ENCODE measurements at regions not wholly inside any gene's neighbourhood (a gene's known extent, or its start where the extent isn't known, plus 50 kb on each side); places are given as distances from the start of the nearest gene placed in this dataset.
A peak's percentile ranks its signal among the peaks of the same experiment; 100 is the strongest.

DNA sequence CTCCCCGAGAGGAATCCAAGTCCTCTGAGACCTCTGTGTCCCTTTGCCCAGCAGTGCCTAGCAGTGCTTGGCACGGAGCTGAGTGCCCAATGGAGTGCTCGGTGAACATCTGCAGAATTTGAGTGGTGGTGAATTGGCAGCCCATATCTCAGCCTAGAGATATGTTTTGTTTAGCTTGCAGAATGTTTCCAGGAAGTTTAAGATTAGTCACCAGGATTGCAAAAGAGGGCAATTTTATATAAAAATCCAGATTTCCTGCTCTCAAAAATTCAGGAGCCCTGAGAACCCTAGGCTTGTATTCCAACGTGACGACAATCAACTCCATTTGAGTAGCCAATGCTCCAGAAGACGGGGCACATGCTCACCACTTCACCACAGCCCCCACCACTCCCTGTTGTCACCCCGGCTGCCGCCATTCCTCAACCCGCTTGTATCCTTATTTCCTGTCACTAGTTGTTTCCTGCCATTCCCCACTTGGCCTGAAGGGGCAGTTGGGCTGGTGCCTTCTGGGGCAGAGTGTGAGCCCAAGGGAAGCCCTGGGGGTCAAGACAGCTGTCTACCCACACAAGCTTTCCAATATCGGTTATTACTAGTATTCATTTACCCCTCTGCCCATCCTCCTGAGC, 116.9 kb downstream of the EFNB1 start:
- Histone ChIP-seq H4K20me1 (ENCODE audit: insufficient read depth, low read length) (no peaks in the 10 kb centered on the region), H3K9ac (ENCODE audit: low read depth, low read length) (no peak overlapping the region), H2AFZ (replicated peaks; ENCODE audit: low read length, poor library complexity) (peak overlapping the region; percentile 50), H3K18ac (ENCODE audit: low read depth, low read length) (no peak overlapping the region; the same call in 1 of the 2 replicates), H3K9me1 (ENCODE audit: insufficient read depth, low read length) (peaks cover 3% of the 10 kb centered on the region; the same call in 1 of the 2 replicates), H3K27ac (ENCODE audit: insufficient read depth, low read length) (peak overlapping the region; percentile 21; the same call in 1 of the 2 replicates), H2BK120ac (ENCODE audit: low read depth, low read length) (peak overlapping the region; percentile 35; the same call in 1 of the 2 replicates), H3K27me3 (ENCODE audit: control insufficient read depth, insufficient read depth, low read length) (peaks cover 11% of the 10 kb centered on the region; the same call in 1 of the 2 replicates), H3K23ac (ENCODE audit: low read depth, low read length) (no peak overlapping the region), H3K36me3 (ENCODE audit: control insufficient read depth, insufficient read depth, low read length) (no peaks in the 10 kb centered on the region), H3K4me3 (ENCODE audit: insufficient read depth, low read depth, low read length) (no peak overlapping the region), H4K8ac (ENCODE audit: low read depth in 2 of 2, low read length in 2 of 2) (peak overlapping the region in 1 of 2 experiments; percentile 16; a peak in 2 of 4 replicates), H2BK15ac (ENCODE audit: low read depth, low read length) (0 out of 3 replicates have a peak overlapping the region, but pooled peaks have one; percentile 21), H4K5ac (ENCODE audit: low read depth, low read length) (no peak overlapping the region; the same call in 1 of the 2 replicates), H3K4ac (ENCODE audit: low read depth, low read length) (0 out of 2 replicates have a peak overlapping the region, but pooled peaks have one; percentile 25), H2AK5ac (ENCODE audit: low read depth, low read length) (no peak overlapping the region; the same call in 1 of the 2 replicates), H3K56ac (ENCODE audit: extremely low read depth, insufficient read depth, low read length) (no peak overlapping the region), H4K91ac (ENCODE audit: insufficient read depth, low read depth, low read length) (peak overlapping the region; percentile 8; the same call in 1 of the 2 replicates), H3K79me1 (ENCODE audit: low read depth in 1 of 2, low read length in 2 of 2) (no peaks in the 10 kb centered on the region), H2AK9ac (replicated peaks; ENCODE audit: low read depth, low read length, poor library complexity) (peak overlapping the region; percentile 25), H2BK20ac (ENCODE audit: low read depth, low read length) (0 out of 2 replicates have a peak overlapping the region, but pooled peaks have one; percentile 16), H3K4me2 (ENCODE audit: low read depth, low read length) (no peak overlapping the region), H3K9me3 (ENCODE audit: control insufficient read depth, insufficient read depth, low read length) (no peaks in the 10 kb centered on the region), H3K14ac (replicated peaks; ENCODE audit: low read depth, low read length) (no peak overlapping the region), H3K4me1 (ENCODE audit: control insufficient read depth, insufficient read depth, low read length) (peaks cover 3% of the 10 kb centered on the region; the same call in 1 of the 2 replicates), H2BK5ac (ENCODE audit: low read depth, low read length, poor library complexity, severe bottlenecking) (no peak overlapping the region)
- in situ Hi-C loops (cut with MboI; ENCODE audit: low sequenced_read_pairs) (no loop called here), intact Hi-C loops (cut with micrococcal nuclease) (no loop called here), dilution Hi-C loops (cut with HindIII; ENCODE audit: low sequenced_read_pairs, unreplicated experiment) (no loop called here)
- TF ChIP-seq MXI1 (IDR thresholded peaks at IDR 0.05; ENCODE audit: borderline replicate concordance, low read depth, low read length), result no peak
- TF ChIP-seq CHD1 (IDR thresholded peaks at IDR 0.05; ENCODE audit: low read depth, low read length), result no peak
- TF ChIP-seq, protein P1, sequence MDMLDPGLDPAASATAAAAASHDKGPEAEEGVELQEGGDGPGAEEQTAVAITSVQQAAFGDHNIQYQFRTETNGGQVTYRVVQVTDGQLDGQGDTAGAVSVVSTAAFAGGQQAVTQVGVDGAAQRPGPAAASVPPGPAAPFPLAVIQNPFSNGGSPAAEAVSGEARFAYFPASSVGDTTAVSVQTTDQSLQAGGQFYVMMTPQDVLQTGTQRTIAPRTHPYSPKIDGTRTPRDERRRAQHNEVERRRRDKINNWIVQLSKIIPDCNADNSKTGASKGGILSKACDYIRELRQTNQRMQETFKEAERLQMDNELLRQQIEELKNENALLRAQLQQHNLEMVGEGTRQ (IDR thresholded peaks at IDR 0.05; ENCODE audit: low read depth, low read length), result no peak
- TF ChIP-seq, protein P2, sequence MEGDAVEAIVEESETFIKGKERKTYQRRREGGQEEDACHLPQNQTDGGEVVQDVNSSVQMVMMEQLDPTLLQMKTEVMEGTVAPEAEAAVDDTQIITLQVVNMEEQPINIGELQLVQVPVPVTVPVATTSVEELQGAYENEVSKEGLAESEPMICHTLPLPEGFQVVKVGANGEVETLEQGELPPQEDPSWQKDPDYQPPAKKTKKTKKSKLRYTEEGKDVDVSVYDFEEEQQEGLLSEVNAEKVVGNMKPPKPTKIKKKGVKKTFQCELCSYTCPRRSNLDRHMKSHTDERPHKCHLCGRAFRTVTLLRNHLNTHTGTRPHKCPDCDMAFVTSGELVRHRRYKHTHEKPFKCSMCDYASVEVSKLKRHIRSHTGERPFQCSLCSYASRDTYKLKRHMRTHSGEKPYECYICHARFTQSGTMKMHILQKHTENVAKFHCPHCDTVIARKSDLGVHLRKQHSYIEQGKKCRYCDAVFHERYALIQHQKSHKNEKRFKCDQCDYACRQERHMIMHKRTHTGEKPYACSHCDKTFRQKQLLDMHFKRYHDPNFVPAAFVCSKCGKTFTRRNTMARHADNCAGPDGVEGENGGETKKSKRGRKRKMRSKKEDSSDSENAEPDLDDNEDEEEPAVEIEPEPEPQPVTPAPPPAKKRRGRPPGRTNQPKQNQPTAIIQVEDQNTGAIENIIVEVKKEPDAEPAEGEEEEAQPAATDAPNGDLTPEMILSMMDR (conservative IDR thresholded peaks at IDR 0.05; ENCODE audit: low read depth, low read length), result peak; percentile 33; the same call in 1 of the 2 replicates
- TF ChIP-seq MAZ (IDR thresholded peaks at IDR 0.05; ENCODE audit: borderline replicate concordance, low read depth, low read length), result no peak
- no peak for TF ChIP-seq POLR2A (IDR thresholded peaks at IDR 0.05; ENCODE audit: low read depth, low read length)
- no peak for TF ChIP-seq SMC3 (IDR thresholded peaks at IDR 0.05; ENCODE audit: low read depth, low read length)
- peak; percentile 35 for TF ChIP-seq FOS (IDR thresholded peaks at IDR 0.05; ENCODE audit: low read depth, low read length)
- TF ChIP-seq, protein P3, sequence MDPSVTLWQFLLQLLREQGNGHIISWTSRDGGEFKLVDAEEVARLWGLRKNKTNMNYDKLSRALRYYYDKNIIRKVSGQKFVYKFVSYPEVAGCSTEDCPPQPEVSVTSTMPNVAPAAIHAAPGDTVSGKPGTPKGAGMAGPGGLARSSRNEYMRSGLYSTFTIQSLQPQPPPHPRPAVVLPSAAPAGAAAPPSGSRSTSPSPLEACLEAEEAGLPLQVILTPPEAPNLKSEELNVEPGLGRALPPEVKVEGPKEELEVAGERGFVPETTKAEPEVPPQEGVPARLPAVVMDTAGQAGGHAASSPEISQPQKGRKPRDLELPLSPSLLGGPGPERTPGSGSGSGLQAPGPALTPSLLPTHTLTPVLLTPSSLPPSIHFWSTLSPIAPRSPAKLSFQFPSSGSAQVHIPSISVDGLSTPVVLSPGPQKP (IDR thresholded peaks at IDR 0.05; ENCODE audit: borderline replicate concordance, low read depth, low read length), result no peak
- TF ChIP-seq BHLHE40 (IDR thresholded peaks at IDR 0.05; ENCODE audit: low read depth, low read length), result no peak
- TF ChIP-seq MAFK (IDR thresholded peaks at IDR 0.05; ENCODE audit: low read depth, low read length), result peak; percentile 76
- no peak for TF ChIP-seq NFE2L2 (IDR thresholded peaks at IDR 0.05; ENCODE audit: low read depth, low read length)
- TF ChIP-seq CEBPB (IDR thresholded peaks at IDR 0.05; ENCODE audit: low read depth, low read length), result peak; percentile 90
- TF ChIP-seq RCOR1 (IDR thresholded peaks at IDR 0.05; ENCODE audit: insufficient replicate concordance, low read length), result no peak
- no peak for TF ChIP-seq RFX5 (IDR thresholded peaks at IDR 0.05; ENCODE audit: low read depth, low read length)
- CTCF ChIA-PET, result no interaction called here
- DNase-seq (peak; percentile 70), ATAC-seq (ENCODE audit: low read depth) (peak; percentile 56)
- POLR2A ChIA-PET (ENCODE audit: unreplicated experiment), result no interaction called here
- BruUV-seq (replicated peaks), result no TSS peak
- WGBS, 2 experiments (ENCODE audit: extremely low coverage in 2 of 2, insufficient read length in 1 of 2), result 22% methylated on average over 4 of the region's 10 CpGs; no CpG with 5 or more reads in 1 of the 2 experiments

All from IMR-90 (cell line).